Kidney (tissue), 13 donors: ENCODE measurements at regions not wholly inside any gene's neighbourhood (a gene's known extent, or its start where the extent isn't known, plus 50 kb on each side); places are given as distances from the start of the nearest gene placed in this dataset.

Experiments
- DNase-seq, 5 donors: peaks; one replicate each; pipeline ENCODE4 v3.0.0-alpha.2; 2013 to 2020
- FAIRE-seq: peaks from 2 replicates; lab custom pipeline; 2012; peaks lifted over from hg19 to GRCh38; lab: Jason Lieb, UNC
- H3K27ac ChIP-seq, 2 donors: one replicate each; pipeline ENCODE4 v1.7.0; 2013; ENCODE audit warnings: low read depth in 2 of 2, low read length in 2 of 2, inconsistent platforms in 1 of 2
- H3K27me3 ChIP-seq: one replicate; pipeline ENCODE4 v1.7.1; 2013; ENCODE audit warnings: low read length, inconsistent platforms; ENCODE audit not compliant: control insufficient read depth, insufficient read depth
- H3K36me3 ChIP-seq, 3 donors: one replicate each; pipeline versions ENCODE4 v1.7.0 to v1.7.1; 2013; ENCODE audit warnings: low read length in 3 of 3, control low read depth in 1 of 3, inconsistent platforms in 1 of 3; ENCODE audit not compliant: insufficient read depth in 3 of 3, control insufficient read depth in 2 of 3
- H3K4me1 ChIP-seq, 3 donors: one replicate each; pipeline versions ENCODE4 v1.7.0 to v1.7.1; 2013; ENCODE audit warnings: low read length in 3 of 3, inconsistent platforms in 1 of 3, low read depth in 1 of 3; ENCODE audit not compliant: control insufficient read depth in 2 of 3, insufficient read depth in 2 of 3
- H3K4me3 ChIP-seq, 3 donors: one replicate each; pipeline versions ENCODE4 v1.7.0 to v1.8.1; 2013; ENCODE audit warnings: low read length in 3 of 3, control low read depth in 1 of 3, inconsistent platforms in 1 of 3
- H3K9ac ChIP-seq, 3 donors: one replicate each; pipeline versions ENCODE4 v1.7.0 to v1.7.1; 2013; ENCODE audit warnings: low read length in 3 of 3, control low read depth in 1 of 3, inconsistent platforms in 1 of 3
- H3K9me3 ChIP-seq, 3 donors: one replicate each; pipeline versions ENCODE4 v1.7.0 to v1.7.1; 2013; ENCODE audit warnings: low read length in 3 of 3, control low read depth in 1 of 3, inconsistent platforms in 1 of 3; ENCODE audit not compliant: control insufficient read depth in 2 of 3, insufficient read depth in 1 of 3
- CTCF ChIP-seq: IDR thresholded peaks from 3 replicates; pipeline ENCODE4 v1.5.1; 2012; ENCODE audit warnings: mild to moderate bottlenecking, moderate library complexity, borderline replicate concordance; ENCODE audit not compliant: insufficient read depth; ENCODE audit errors: extremely low read depth
- intact Hi-C: fragments of 100-400 bp; cut with DNase I; formaldehyde crosslinking; loops from one replicate; pipeline ENCODE4 v1.11.1; 2022
- donor health status: control.
- donor health status: control.
- donor health status: control.
- donor health status: control.
- donor health status: control.
- donor health status: DM: yes; HTN: yes; CAD: no.
- donor health status: Normal renal cell carcinoma (clear cell type).

DNA sequence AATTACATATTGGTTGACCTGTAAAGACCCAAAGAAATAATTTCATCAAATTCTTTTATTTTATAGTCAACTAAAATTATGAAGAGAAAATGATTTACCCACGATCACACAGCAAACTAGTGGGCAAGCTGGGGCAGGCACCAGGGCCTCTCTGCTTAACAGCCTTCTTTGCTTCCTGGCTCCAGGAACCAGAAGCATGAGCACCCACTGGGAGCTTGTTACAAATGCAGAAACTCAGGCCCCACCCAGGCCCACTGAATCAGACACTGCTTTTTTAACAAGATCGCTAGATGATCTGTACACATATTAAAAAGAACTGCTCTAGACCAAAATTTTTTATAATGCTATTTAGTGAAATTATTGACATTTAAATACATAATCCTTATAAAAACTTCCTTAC, 95.0 kb downstream of the GEMIN8 start:
- peaks cover 21% of the 10 kb centered on the region for H3K27me3 ChIP-seq
- DNase-seq (no peak), FAIRE-seq (peak; percentile 85)
- no peak overlapping the region for H3K4me3 ChIP-seq
- H3K27ac ChIP-seq, result no peak overlapping the region
- H3K4me1 ChIP-seq, result no peaks in the 10 kb centered on the region
- intact Hi-C loops, result no loop called here
- H3K36me3 ChIP-seq, result no peaks in the 10 kb centered on the region
- H3K9ac ChIP-seq, result no peak overlapping the region
- H3K9me3 ChIP-seq, result no peaks in the 10 kb centered on the region
- no peak for TF ChIP-seq CTCF

GRCh38 chrX:13933851-13934250, 95.8 kb downstream of the GEMIN8 start:
- FAIRE-seq, result no peak
- TF ChIP-seq CTCF, result no peak

GRCh38 chrX:13933352-13933751, 96.3 kb downstream of the GEMIN8 start:
- intact Hi-C loops, result no loop called here
- Histone ChIP-seq H3K9ac (no peak overlapping the region), H3K4me3 (no peak overlapping the region), H3K27ac (no peak overlapping the region), H3K27me3 (peaks cover 19% of the 10 kb centered on the region), H3K9me3 (no peaks in the 10 kb centered on the region), H3K36me3 (no peaks in the 10 kb centered on the region), H3K4me1 (no peaks in the 10 kb centered on the region)
- TF ChIP-seq CTCF, result no peak
- FAIRE-seq, result no peak
- no peak for DNase-seq

More at GRCh38 chrX:13933851-13934250, 95.8 kb downstream of the GEMIN8 start:
- intact Hi-C loops, result no loop called here
- Histone ChIP-seq H3K36me3 (no peaks in the 10 kb centered on the region), H3K4me1 (no peaks in the 10 kb centered on the region), H3K27me3 (peaks cover 18% of the 10 kb centered on the region), H3K27ac (no peak overlapping the region), H3K4me3 (no peak overlapping the region), H3K9me3 (no peaks in the 10 kb centered on the region), H3K9ac (no peak overlapping the region)
- no peak for DNase-seq

DNA sequence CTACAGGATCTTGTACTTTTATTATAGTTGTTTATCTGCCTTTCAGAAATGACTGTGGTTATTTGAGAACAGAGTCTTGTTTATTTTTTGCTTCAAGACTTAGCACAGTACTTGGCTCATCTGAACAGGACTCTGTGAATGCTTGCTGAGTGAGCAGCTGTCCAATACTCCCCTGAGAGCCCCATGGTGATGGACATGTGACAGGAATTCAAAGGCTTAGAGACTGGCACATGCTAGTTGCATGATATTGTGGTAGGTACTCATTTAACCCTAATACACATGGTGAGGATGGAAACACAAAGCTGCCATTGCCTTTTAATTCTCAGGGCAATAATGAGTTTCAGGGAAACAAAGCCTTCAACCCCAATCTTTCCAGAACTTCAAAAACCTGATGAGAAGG, 97.3 kb downstream of the GEMIN8 start:
- H3K9ac ChIP-seq, result no peak overlapping the region
- peaks cover 17% of the 10 kb centered on the region for H3K27me3 ChIP-seq
- DNase-seq (no peak), FAIRE-seq (no peak)
- no peaks in the 10 kb centered on the region for H3K9me3 ChIP-seq
- H3K27ac ChIP-seq, result no peak overlapping the region
- H3K4me1 ChIP-seq, result no peaks in the 10 kb centered on the region
- no peaks in the 10 kb centered on the region for H3K36me3 ChIP-seq
- no peak for TF ChIP-seq CTCF
- intact Hi-C loops, result no loop called here
- no peak overlapping the region for H3K4me3 ChIP-seq
